GM18519 (cell line): ENCODE measurements at regions not wholly inside any gene's neighbourhood (a gene's known extent, or its start where the extent isn't known, plus 50 kb on each side); places are given as distances from the start of the nearest gene placed in this dataset.

Source experiments
- ATAC-seq: cut with Tn5 transposase; IDR thresholded peaks from one replicate; pipeline ENCODE4 v1.9.1; 2021; ENCODE audit warnings: mild to moderate bottlenecking, moderate library complexity; ENCODE audit not compliant: unreplicated experiment, low FRiP score

- ATAC-seq: no peak
These were observed 95.8 kb upstream of the WDR1 start for GRCh38 chr4:10212400-10212799.

DNA sequence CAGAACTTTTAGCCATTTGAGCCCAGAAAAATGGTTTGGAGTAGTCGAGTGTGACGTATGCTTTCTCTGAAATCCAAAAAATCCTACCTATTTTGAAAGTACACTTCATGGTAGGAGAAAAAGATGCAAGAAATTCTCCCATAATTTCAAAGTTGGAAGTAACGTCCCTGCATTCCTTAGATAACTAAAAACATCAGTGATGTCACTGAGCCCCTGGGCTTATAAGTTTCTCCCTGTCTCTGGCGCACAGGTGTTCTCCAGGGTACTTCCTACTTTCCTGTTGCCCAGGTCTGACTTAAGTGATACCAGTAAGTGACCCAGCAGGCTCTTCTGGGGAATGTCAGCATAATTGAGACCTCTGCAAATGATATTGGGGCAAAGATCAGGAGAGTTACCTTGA lies 90.5 kb upstream of the WDR1 start:
- no peak for ATAC-seq

GRCh38 chr4:10205223-10205622 lies 88.6 kb upstream of the WDR1 start:
- ATAC-seq: no peak

GRCh38 chr4:10204401-10205058 lies 87.9 kb upstream of the WDR1 start:
- no peak for ATAC-seq

- no peak for ATAC-seq
These were observed 87.3 kb upstream of the WDR1 start for GRCh38 chr4:10203851-10204250.

- ATAC-seq: no peak
These were observed 85.0 kb upstream of the WDR1 start for GRCh38 chr4:10201381-10202223.

GRCh38 chr4:10200869-10201268 lies 84.3 kb upstream of the WDR1 start:
- ATAC-seq: no peak

- no peak for ATAC-seq
These were observed 81.8 kb upstream of the WDR1 start for GRCh38 chr4:10198365-10198764.

- ATAC-seq: no peak
These were observed 81.4 kb upstream of the WDR1 start for GRCh38 chr4:10197952-10198351.

DNA sequence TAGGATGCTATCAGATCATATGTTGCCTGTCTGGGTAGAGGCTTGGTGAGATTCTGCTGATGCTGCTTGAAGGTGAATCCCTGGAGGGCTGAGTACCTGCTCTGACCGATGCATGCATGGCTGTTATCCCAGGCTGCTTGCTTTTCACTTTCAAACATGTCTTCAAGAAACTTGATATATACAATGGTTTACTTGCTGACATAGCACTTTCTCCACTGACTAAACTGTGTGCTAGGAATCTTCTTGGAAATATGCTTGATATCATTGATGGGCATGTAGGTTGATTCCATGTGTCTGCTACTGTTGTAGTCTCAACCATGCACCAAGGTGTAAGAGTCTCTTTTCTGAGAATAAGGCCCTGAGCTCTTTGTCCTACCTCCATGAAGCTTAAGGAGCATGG lies 79.6 kb upstream of the WDR1 start:
- ATAC-seq: no peak

- ATAC-seq: no peak
These were observed 75.7 kb upstream of the WDR1 start for GRCh38 chr4:10192331-10192730.

GRCh38 chr4:10188400-10189004 lies 71.9 kb upstream of the WDR1 start:
- no peak for ATAC-seq

- no peak for ATAC-seq
These were observed 69.9 kb upstream of the WDR1 start for GRCh38 chr4:10186228-10187214.

GRCh38 chr4:10185518-10186227 lies 69.1 kb upstream of the WDR1 start:
- no peak for ATAC-seq

GRCh38 chr4:10184501-10184938 lies 67.9 kb upstream of the WDR1 start:
- ATAC-seq: no peak

DNA sequence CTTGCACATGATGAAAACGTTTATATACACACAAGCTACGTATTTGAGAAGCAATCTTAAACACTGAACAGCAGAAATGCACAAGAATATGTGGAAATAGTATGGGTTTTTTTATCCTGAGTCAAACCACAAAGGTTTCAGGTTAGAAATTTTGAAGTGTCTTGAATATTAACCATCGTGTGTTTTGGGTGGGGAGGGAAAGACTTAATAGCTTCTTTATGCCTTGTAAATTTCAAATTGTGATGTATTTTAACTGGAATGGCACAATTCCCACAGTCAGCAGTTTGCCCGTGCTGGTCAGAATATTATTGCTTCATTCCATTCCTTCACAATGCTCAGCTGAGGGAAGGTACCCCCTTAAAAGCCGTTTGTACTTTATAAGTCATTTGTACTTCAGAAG lies 67.4 kb upstream of the WDR1 start:
- no peak for ATAC-seq

DNA sequence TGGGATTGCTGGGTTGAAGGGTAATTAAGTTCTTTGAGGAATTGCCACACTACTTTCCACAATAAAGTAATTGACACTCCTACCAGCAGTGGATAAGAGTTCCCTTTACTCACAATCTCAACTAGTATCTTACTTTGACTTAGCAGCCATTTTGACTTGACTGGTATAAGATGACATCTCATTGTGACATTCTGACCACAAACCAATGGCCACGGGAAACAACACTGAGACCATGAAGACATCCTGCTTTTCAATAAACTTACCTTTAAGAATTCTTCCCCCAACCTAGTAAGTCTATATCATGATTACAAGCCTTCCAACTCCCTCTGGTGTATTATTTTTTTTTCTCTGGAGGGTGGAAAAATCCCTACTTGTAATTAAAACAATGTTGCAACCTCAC lies 66.9 kb upstream of the WDR1 start:
- ATAC-seq: no peak

DNA sequence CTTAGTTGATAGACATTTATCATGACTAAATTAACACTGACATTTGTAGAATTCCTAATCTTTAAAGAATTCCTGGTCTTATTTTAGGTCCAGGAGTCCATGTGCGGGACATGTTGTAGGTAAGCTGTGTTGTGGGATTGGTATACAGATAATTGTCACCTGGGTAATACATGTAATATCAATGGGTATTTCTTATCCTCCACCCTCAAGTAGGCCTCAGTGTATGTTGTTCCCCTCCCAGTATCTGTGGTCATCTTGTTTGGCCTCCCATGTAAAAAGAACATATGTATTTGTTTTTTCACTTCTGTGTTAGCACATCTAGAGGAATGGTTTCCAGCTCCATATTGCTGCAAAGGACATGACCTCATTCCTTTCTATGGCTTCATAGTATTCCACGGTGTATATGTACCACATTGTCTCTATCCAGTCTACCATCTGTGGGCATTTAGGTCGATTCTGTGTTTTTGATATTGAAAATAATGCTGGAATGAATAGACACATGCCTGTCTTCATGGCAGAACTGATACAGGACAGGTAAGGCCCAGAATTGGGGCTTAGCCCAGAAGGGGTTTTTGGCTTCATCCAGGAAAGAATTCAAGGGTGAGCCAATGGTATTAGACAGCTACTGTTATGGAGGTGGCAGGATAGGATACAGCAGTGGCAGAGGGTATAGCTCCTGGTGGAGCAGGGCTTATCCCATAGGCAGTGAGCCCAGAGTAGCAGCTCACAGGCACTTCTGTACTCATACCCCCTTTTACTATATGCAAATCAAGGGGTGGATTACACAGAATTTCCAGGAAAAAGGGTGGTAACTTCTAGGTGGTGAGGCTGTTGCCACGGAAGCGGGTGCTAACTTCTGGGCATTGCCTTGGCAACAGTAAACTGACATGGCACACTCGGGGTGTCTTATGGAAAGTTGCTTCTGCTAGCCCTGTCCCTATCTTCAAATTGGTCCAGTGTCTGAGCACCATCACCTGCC lies 66.1 kb upstream of the WDR1 start:
- no peak for ATAC-seq
